Immature natural killer cell (primary cell): ENCODE measurements at regions not wholly inside any gene's neighbourhood (a gene's known extent, or its start where the extent isn't known, plus 50 kb on each side); places are given as distances from the start of the nearest gene placed in this dataset.

Source experiments
- DNase-seq, 3 donors: peaks; one replicate each; pipeline ENCODE4 v3.0.0; 2022; ENCODE audit warnings: mixed read lengths in 1 of 3
- H3K27ac Mint-ChIP-seq, 6 donors: one replicate each; pipeline ENCODE4 v1.8.0; 2020; ENCODE audit warnings: mixed read lengths in 6 of 6, mild to moderate bottlenecking in 5 of 6, inconsistent platforms in 4 of 6, moderate library complexity in 3 of 6
- H3K27me3 Mint-ChIP-seq, 3 donors: one replicate each; pipeline ENCODE4 v1.8.0; 2020 to 2021; ENCODE audit warnings: low read depth in 3 of 3, mild to moderate bottlenecking in 3 of 3, mixed read lengths in 3 of 3, moderate library complexity in 3 of 3, inconsistent platforms in 1 of 3
- H3K36me3 Mint-ChIP-seq, 3 donors: one replicate each; pipeline ENCODE4 v1.8.0; 2020; ENCODE audit warnings: mixed read lengths in 3 of 3, inconsistent platforms in 2 of 3, mild to moderate bottlenecking in 2 of 3
- H3K4me1 Mint-ChIP-seq, 2 donors: one replicate each; pipeline ENCODE4 v1.8.0; 2020; ENCODE audit warnings: inconsistent platforms in 2 of 2, mild to moderate bottlenecking in 2 of 2, mixed read lengths in 2 of 2, moderate library complexity in 1 of 2
- H3K4me3 Mint-ChIP-seq, 5 donors: one replicate each; pipeline ENCODE4 v1.8.0; 2020; ENCODE audit warnings: mild to moderate bottlenecking in 5 of 5, mixed read lengths in 5 of 5, inconsistent platforms in 3 of 5, moderate library complexity in 3 of 5
- H3K9me3 Mint-ChIP-seq, 6 donors: one replicate each; pipeline ENCODE4 v1.8.0; 2020; ENCODE audit warnings: mild to moderate bottlenecking in 6 of 6, mixed read lengths in 6 of 6, inconsistent platforms in 4 of 6, moderate library complexity in 3 of 6

DNA sequence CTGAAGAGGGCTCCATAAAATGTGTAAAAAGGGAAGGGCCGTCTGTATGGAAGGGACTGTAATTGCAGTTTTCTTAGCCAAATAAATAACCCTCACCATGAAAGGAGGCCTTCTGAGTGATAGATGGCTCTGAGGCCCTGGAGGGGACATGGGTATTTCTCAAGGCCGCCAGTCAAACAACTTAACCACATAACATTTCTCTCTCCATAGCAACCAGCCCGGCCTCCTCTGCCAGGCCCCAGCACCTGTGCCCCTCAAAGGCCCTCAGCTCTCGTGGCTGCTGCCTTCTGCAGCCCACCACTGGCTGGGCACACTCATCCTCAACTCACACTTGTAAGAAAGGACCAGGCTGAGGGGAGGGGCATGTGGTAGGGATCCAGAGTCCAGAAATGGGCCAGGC, 57.0 kb upstream of the GJB5 start:
- Mint-ChIP-seq H3K4me1 (no peaks in the 10 kb centered on the region), H3K27ac (no peak overlapping the region), H3K36me3 (no peaks in the 10 kb centered on the region), H3K4me3 (no peak overlapping the region), H3K27me3 (peaks cover 3 to 9% (median 3%) of the 10 kb centered on the region in 3 donors), H3K9me3 (no peaks in the 10 kb centered on the region)
- no peak for DNase-seq

GRCh38 chr1:34701326-34702060, 53.4 kb upstream of the GJB5 start:
- H3K9me3 Mint-ChIP-seq, result no peaks in the 10 kb centered on the region
- H3K27me3 Mint-ChIP-seq, result peaks cover 2 to 13% (median 7%) of the 10 kb centered on the region in 3 donors
- no peak overlapping the region for H3K4me3 Mint-ChIP-seq
- no peaks in the 10 kb centered on the region for H3K4me1 Mint-ChIP-seq
- H3K36me3 Mint-ChIP-seq, result no peaks in the 10 kb centered on the region
- no peak overlapping the region for H3K27ac Mint-ChIP-seq
- no peak for DNase-seq
